Breast epithelium (tissue), 4 donors: ENCODE measurements at regions not wholly inside any gene's neighbourhood (a gene's known extent, or its start where the extent isn't known, plus 50 kb on each side); places are given as distances from the start of the nearest gene placed in this dataset.

Experiments used
- DNase-seq, 2 donors: peaks; one replicate each; pipeline ENCODE4 v3.0.0-alpha.2; 2019; ENCODE audit warnings: low spot score in 2 of 2
- H3K27ac ChIP-seq, 2 donors: fragments of 200-600 bp; sonication (generic) in 1 of 2; one replicate each; pipeline ENCODE4 v1.5.1; 2016 to 2019; ENCODE audit warnings: mild to moderate bottlenecking in 1 of 2
- H3K27me3 ChIP-seq, 2 donors: fragments of 200-600 bp; sonication (generic) in 1 of 2; one replicate each; pipeline versions ENCODE4 v1.5.1 to v1.6.0; 2017 to 2019; ENCODE audit warnings: control low read depth in 1 of 2, mild to moderate bottlenecking in 1 of 2
- H3K36me3 ChIP-seq: fragments of 200-600 bp; one replicate; pipeline ENCODE4 v1.5.1; 2019
- H3K4me1 ChIP-seq, 2 donors: fragments of 200-600 bp; sonication (generic); one replicate each; pipeline ENCODE4 v1.5.1; 2016 to 2019; ENCODE audit warnings: control low read depth in 1 of 2
- H3K4me3 ChIP-seq, 3 donors: fragments of 200-600 bp; sonication (generic); 1 replicate in 2 of 3; 2 replicates in 1 of 3; pipeline ENCODE4 v1.5.1; 2016 to 2019; ENCODE audit warnings: mild to moderate bottlenecking in 3 of 3, moderate library complexity in 2 of 3
- H3K9me3 ChIP-seq, 2 donors: fragments of 200-600 bp; sonication (generic) in 1 of 2; one replicate each; pipeline ENCODE4 v1.5.1; 2016 to 2019; ENCODE audit warnings: control low read depth in 1 of 2
- CTCF ChIP-seq, 3 donors: fragments of 450-650 bp; IDR thresholded peaks; one replicate each; pipeline ENCODE4 v1.5.1; 2016 to 2017; ENCODE audit warnings: antibody characterized with exemption in 3 of 3, mild to moderate bottlenecking in 3 of 3, moderate library complexity in 3 of 3
- POLR2A ChIP-seq: fragments of 450-650 bp; IDR thresholded peaks from one replicate; pipeline ENCODE4 v1.6.1; 2016; ENCODE audit warnings: antibody characterized with exemption, mild to moderate bottlenecking, moderate library complexity
- POLR2AphosphoS5 ChIP-seq, 3 donors: sonication (generic); formaldehyde crosslinking; IDR thresholded peaks; one replicate each; pipeline ENCODE4 v1.6.1; 2017; ENCODE audit warnings: antibody characterized with exemption in 3 of 3
- intact Hi-C: fragments of 100-400 bp; cut with DNase I; formaldehyde crosslinking; loops from one replicate; pipeline ENCODE4 v1.15.1; 2023; ENCODE audit warnings: low total_unique reads

GRCh38 chr18:30492552-30493129, 549.9 kb downstream of the DSC3 start:
- Histone ChIP-seq H3K36me3 (no peaks in the 10 kb centered on the region), H3K27me3 (no peaks in the 10 kb centered on the region), H3K4me3 (no peak overlapping the region), H3K4me1 (no peaks in the 10 kb centered on the region), H3K27ac (no peak overlapping the region), H3K9me3 (no peaks in the 10 kb centered on the region)
- no peak for DNase-seq
- TF ChIP-seq POLR2AphosphoS5 (IDR thresholded peaks at IDR 0.05) (no peak), POLR2A (no peak), CTCF (IDR thresholded peaks at IDR 0.05) (no peak)
- intact Hi-C loops = no loop called here

DNA sequence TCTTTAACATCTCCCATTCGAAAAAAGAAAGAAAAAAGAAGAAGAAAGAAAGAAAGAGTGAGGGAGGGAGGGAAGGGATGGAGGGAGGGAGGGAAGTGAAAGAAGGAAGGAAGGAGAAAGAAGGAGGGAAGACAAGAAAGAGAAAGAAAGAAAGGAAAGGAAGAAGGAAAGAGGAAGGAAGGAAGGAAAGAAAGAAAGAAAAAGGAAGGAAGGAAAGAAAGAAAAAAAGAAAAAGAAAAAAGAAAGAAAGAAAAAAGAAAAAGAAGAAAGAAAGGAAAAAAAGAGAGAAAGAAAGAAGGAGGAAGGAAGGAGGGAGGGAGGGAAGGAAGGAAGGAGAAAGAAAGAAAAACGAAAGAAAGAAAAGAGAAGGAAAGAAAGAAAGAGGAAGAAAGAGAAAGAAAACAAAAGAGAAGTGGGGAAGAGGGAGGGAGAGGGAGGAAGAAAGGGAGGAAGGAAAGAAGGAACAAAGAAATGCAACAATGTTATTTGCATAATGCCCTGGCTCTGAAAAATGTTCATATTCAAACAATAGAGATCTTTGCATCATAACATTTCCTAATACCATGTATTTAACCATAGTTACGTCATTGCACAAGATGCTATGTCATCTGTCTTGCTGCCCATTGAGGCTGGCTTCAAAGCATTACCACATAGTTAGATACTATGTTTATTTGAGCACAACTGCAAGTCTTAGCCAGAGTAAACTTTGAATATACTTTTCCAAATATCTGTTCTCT, 550.6 kb downstream of the DSC3 start:
- TF ChIP-seq CTCF (IDR thresholded peaks at IDR 0.05) = no peak
- no peak for TF ChIP-seq POLR2A
- TF ChIP-seq POLR2AphosphoS5 (IDR thresholded peaks at IDR 0.05) = no peak
- Histone ChIP-seq H3K4me3 (no peak overlapping the region), H3K9me3 (no peaks in the 10 kb centered on the region), H3K36me3 (no peaks in the 10 kb centered on the region), H3K4me1 (no peaks in the 10 kb centered on the region), H3K27me3 (no peaks in the 10 kb centered on the region), H3K27ac (no peak overlapping the region)
- intact Hi-C loops = no loop called here
- no peak for DNase-seq

DNA sequence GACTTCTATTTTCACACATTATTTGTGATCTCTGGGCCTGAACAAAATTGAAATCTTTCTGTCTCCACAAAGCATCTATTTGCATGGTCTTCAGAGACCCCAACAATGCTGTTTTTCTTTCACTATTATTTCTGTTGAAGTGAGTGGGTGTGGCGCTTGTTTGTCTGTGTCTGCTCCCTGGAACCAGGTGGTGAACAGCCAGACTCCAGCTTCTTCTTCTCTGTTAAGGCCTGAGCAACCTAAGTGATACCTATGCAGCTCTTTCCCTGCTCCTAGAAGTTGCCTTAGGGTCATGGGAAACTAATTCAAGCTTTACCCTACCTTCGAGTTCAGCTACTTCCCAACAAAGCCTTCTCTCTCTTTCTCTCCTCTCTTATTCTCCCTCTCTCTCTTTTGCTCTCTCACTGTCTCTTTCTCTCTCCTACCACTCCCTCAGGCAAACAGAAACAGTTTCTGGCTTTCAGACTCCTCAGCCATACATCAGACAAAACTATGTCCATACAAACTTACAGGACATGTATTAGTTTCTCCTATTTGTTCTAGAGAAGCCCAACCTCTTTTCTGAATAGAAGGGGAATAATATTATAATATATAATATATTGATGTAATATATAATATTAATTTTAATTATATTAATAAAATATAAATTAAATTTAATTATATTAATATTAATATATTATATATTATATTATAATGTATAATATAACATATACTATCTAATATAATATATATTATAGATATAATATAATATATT, 552.5 kb downstream of the DSC3 start:
- Histone ChIP-seq H3K4me1 (no peaks in the 10 kb centered on the region), H3K4me3 (no peak overlapping the region), H3K9me3 (no peaks in the 10 kb centered on the region), H3K27ac (no peak overlapping the region), H3K36me3 (no peaks in the 10 kb centered on the region), H3K27me3 (no peaks in the 10 kb centered on the region)
- no peak for DNase-seq
- TF ChIP-seq POLR2A = no peak
- no peak for TF ChIP-seq CTCF (IDR thresholded peaks at IDR 0.05)
- no peak for TF ChIP-seq POLR2AphosphoS5 (IDR thresholded peaks at IDR 0.05)
- intact Hi-C loops = no loop called here

DNA sequence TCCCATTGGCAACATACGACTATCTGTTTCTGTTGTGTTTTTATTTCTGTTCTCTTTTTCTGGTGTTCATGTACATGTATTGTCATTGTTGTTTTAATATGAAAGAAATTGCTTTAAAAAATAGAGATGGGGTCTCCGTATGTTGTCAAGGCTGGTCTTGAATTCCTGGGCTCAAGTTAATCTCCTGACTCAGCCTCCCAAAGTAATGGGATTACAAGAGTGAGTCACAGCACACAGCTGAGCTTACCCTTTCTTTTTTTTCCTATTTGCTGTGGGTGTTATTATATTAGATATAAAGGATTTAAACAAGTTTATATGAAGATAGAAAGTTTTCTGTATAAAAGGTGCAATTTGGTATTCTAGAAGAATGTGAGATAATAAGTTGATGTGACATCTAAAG, 554.6 kb downstream of the DSC3 start:
- Histone ChIP-seq H3K4me1 (no peaks in the 10 kb centered on the region), H3K36me3 (no peaks in the 10 kb centered on the region), H3K9me3 (no peaks in the 10 kb centered on the region), H3K4me3 (no peak overlapping the region), H3K27ac (no peak overlapping the region), H3K27me3 (no peaks in the 10 kb centered on the region)
- TF ChIP-seq POLR2A (no peak), POLR2AphosphoS5 (IDR thresholded peaks at IDR 0.05) (no peak), CTCF (IDR thresholded peaks at IDR 0.05) (no peak)
- intact Hi-C loops = no loop called here
- DNase-seq = no peak

- no peaks in the 10 kb centered on the region for H3K9me3 ChIP-seq
- H3K4me1 ChIP-seq = no peaks in the 10 kb centered on the region
- H3K36me3 ChIP-seq = no peaks in the 10 kb centered on the region
- no peak overlapping the region for H3K4me3 ChIP-seq
- no peak overlapping the region for H3K27ac ChIP-seq
- DNase-seq = no peak
- intact Hi-C loops = no loop called here
- TF ChIP-seq CTCF (IDR thresholded peaks at IDR 0.05) (no peak), POLR2A (no peak), POLR2AphosphoS5 (IDR thresholded peaks at IDR 0.05) (no peak)
- no peaks in the 10 kb centered on the region for H3K27me3 ChIP-seq
Measured at GRCh38 chr18:30486856-30487255, 555.7 kb downstream of the DSC3 start.
